Coronary artery (tissue), 2 donors: ENCODE measurements at regions not wholly inside any gene's neighbourhood (a gene's known extent, or its start where the extent isn't known, plus 50 kb on each side); places are given as distances from the start of the nearest gene placed in this dataset.

Experiments used
- DNase-seq: peaks from one replicate; pipeline ENCODE4 v3.0.0-alpha.2; 2017; ENCODE audit warnings: low spot score
- H3K27ac ChIP-seq, 2 donors: fragments of 200-600 bp; sonication (generic); one replicate each; pipeline ENCODE4 v1.5.1; 2016 to 2019
- H3K4me3 ChIP-seq: fragments of 200-600 bp; sonication (generic); 2 replicates; pipeline ENCODE4 v1.5.1; 2016; ENCODE audit warnings: mild to moderate bottlenecking, moderate library complexity
- TF ChIP-seq, protein P1 (sequence below): fragments of 200-600 bp; sonication (generic); IDR thresholded peaks from one replicate; pipeline ENCODE4 v1.5.1; 2019; ENCODE audit warnings: antibody characterized with exemption

DNA sequence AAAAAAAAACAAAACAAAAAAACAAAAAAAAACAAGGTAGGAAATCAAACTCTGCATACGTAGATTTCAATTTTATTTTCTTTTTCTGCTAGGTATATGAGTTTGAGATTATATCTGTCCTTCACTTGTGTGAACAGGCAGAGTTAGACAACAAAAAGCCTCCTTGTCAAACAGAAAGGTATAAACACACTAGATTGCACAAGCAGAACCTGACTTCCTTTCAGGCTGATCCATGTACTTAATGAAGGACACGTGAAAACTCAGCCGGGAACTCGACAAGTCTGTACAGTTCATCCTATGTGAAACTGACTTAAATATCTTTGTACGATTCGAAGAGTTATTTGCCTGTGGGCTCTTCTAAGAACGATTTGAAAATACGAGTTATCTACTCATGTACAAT, 254.1 kb downstream of the ARL4A start:
- TF ChIP-seq, protein P1, sequence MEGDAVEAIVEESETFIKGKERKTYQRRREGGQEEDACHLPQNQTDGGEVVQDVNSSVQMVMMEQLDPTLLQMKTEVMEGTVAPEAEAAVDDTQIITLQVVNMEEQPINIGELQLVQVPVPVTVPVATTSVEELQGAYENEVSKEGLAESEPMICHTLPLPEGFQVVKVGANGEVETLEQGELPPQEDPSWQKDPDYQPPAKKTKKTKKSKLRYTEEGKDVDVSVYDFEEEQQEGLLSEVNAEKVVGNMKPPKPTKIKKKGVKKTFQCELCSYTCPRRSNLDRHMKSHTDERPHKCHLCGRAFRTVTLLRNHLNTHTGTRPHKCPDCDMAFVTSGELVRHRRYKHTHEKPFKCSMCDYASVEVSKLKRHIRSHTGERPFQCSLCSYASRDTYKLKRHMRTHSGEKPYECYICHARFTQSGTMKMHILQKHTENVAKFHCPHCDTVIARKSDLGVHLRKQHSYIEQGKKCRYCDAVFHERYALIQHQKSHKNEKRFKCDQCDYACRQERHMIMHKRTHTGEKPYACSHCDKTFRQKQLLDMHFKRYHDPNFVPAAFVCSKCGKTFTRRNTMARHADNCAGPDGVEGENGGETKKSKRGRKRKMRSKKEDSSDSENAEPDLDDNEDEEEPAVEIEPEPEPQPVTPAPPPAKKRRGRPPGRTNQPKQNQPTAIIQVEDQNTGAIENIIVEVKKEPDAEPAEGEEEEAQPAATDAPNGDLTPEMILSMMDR = no peak
- H3K4me3 ChIP-seq = no peak overlapping the region
- DNase-seq = no peak
- no peak overlapping the region for H3K27ac ChIP-seq

DNA sequence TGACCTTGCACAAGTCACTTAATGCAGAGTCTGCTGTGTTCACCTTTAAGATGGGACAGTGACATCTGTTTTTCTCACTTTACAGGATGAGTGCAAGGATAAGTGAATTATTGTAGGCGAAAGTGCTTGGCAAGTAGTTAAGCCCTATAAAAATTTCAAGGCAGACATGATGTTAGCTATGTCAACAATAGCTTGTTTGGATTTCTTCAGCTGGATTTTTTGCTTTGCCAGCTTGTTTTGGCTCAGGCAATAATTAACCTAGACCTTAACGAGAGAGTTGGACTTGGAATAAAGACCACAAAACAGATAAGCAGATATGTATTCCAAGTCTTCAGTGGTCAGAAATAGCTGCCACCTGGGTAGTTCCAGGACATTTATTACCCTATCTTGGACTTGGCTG, 255.2 kb downstream of the ARL4A start:
- TF ChIP-seq, protein P1 = no peak
- H3K27ac ChIP-seq = no peak overlapping the region
- no peak for DNase-seq
- H3K4me3 ChIP-seq = no peak overlapping the region

DNA sequence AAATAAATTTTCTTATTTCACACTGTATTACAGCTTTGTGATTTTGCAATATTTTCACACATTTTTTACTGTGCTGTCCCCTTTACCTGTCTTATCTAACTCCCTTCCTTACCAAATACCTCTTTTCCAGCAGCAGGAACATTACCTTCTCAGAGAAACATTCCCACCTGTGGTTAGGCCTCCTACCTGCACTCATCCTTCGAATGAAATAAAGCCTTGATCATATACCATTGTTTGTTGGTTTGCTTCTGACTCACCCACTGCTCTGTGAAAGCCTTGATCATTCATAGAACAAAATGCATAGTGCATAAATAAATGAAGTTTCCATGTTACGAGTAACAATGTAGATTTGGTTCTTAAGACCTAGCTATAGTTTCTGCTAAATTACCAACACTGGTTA, 256.3 kb downstream of the ARL4A start:
- TF ChIP-seq, protein P1 = no peak
- H3K27ac ChIP-seq = no peak overlapping the region
- H3K4me3 ChIP-seq = no peak overlapping the region
- DNase-seq = no peak

DNA sequence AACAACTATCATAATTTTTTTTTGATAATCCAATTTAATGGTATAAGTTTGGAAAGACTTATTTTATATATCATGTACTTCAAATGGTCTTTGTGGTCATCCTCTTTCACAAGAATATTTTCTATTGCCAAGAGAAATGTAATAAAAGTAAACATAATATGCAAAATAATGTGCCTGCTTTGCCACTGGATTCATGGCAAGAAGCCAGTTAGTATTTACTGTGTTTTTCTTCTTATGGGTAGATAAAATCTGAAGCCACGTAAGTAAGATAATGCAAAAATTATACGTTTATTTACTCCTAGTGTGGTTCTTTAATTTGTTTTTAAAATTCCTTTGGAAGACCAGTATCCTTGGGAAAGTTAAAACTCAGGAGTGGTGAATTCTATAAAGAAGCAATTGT, 258.5 kb downstream of the ARL4A start:
- Histone ChIP-seq H3K4me3 (no peak overlapping the region), H3K27ac (no peak overlapping the region)

DNA sequence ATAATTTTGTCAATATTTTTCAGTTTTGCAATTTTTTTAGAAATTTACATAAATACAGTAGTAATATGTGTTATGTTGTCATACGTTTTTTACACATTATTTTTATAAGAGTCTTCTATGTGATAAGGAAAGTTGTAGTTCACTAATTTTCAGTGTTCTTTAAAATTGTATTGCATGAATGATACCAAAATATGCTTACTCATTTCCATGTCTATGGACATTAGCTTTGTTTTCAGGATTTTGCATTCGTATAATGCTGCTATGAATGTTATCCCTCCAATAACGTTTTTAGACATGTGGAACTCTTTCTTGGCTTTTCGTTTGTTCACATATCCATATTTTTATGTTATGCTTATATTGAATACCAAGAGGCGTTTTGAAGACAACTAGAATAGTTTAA, 260.0 kb downstream of the ARL4A start:
- no peak overlapping the region for H3K27ac ChIP-seq
- TF ChIP-seq, protein P1 = no peak
- DNase-seq = no peak
- H3K4me3 ChIP-seq = no peak overlapping the region

More for the DNA sequence above, 258.5 kb downstream of the ARL4A start:
- TF ChIP-seq, protein P1 = no peak
- no peak for DNase-seq

DNA sequence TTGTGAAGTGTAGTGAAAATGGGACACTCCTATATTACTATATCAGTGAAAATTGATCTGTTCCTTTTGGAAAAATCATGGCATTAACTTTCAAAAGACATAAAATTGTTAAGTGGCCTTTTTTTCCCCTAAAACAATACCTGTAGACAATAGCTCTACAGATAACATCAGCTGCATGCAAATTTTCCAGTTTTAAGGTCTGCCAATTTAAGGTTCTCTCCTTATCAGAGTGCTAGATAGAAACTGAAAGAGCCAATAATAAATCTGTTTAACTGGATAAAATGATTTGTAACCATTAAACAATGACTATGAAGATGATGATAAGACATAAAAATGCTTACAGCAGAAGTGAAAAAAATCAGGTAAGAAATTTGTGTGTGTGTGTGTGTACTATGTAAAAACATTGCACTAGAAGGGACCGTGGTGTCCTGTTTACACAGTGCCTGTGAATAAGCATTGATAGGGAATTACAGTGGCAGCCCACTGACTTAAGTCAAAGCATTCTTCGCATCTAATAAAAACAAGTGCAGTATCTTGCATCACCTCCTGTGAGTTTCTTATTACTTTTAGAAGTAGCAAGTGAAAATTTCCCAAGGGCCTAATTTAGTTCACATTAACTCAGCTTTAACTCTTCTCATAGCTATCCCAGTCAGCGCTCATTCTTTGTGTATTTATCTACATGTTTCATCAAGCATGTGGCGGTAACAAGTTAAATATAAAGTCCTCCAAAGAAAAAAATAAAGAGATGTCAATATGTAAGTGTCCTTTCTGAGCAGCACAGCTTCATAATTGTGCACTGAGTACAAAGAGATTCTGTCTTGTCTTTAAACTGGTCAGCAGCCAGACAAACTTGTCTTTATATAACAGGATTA, 261.9 kb downstream of the ARL4A start:
- TF ChIP-seq, protein P1 = no peak
- DNase-seq = no peak
- no peak overlapping the region for H3K27ac ChIP-seq
- no peak overlapping the region for H3K4me3 ChIP-seq

DNA sequence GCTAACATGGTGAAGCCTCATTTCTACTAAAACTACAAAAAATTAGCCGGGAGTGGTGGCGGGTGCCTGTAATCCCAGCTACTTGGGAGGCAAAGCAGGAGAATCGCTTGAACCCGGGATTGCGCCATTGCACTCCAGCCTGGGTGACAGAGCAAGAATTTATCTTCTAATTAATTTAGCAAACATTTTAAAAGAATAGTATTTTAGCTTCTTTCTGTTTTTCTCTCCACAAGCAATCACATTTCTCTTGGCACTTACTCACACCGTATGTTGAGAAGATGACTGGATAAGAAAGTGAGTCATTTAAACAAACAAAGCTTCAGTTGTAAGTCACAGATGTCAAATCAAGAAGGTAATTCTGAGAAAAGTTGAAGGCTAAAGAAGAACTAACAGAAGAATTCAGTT, 264.0 kb downstream of the ARL4A start:
- no peak overlapping the region for H3K27ac ChIP-seq
- TF ChIP-seq, protein P1 = no peak
- H3K4me3 ChIP-seq = no peak overlapping the region
- DNase-seq = no peak
